Cardiac fibroblast (primary cell): ENCODE measurements at regions not wholly inside any gene's neighbourhood (a gene's known extent, or its start where the extent isn't known, plus 50 kb on each side); places are given as distances from the start of the nearest gene placed in this dataset.

Source experiments
- DNase-seq, 2 donors: peaks; one replicate each; pipeline versions ENCODE4 v3.0.0 to v3.0.0-alpha.2; 2010; ENCODE audit warnings: low read depth in 2 of 2
- H3K4me3 ChIP-seq, 2 donors: replicated peaks in 1 of 2; 1 replicate in 1 of 2; 2 replicates in 1 of 2; pipeline ENCODE4 v1.5.1; 2011; ENCODE audit warnings: low read depth in 2 of 2, low read length in 2 of 2, mild to moderate bottlenecking in 2 of 2, moderate library complexity in 1 of 2
- CTCF ChIP-seq: IDR thresholded peaks from one replicate; pipeline ENCODE4 v1.5.1; 2011; ENCODE audit warnings: low read depth, mild to moderate bottlenecking, low read length, inconsistent platforms

GRCh38 chr1:54460351-54460750 is 54.2 kb upstream of the SSBP3 start:
- no peak for DNase-seq
- no peak overlapping the region for H3K4me3 ChIP-seq
- TF ChIP-seq CTCF = no peak

GRCh38 chr1:54459726-54460191 is 53.6 kb upstream of the SSBP3 start:
- H3K4me3 ChIP-seq = no peak overlapping the region
- no peak for DNase-seq
- no peak for TF ChIP-seq CTCF

GRCh38 chr1:54459140-54459539 is 52.9 kb upstream of the SSBP3 start:
- TF ChIP-seq CTCF = no peak
- H3K4me3 ChIP-seq = no peak overlapping the region
- DNase-seq = peak in 1 of 2 donors; percentile 8

GRCh38 chr1:54456921-54457529 is 50.8 kb upstream of the SSBP3 start:
- no peak for DNase-seq
- H3K4me3 ChIP-seq = no peak overlapping the region
- no peak for TF ChIP-seq CTCF

- peak in 1 of 2 donors; percentile 31 for DNase-seq
- no peak for TF ChIP-seq CTCF
- H3K4me3 ChIP-seq = no peak overlapping the region
These were observed 50.2 kb upstream of the SSBP3 start for GRCh38 chr1:54456361-54456760.
